GM23248 (cell line): ENCODE measurements at regions not wholly inside any gene's neighbourhood (a gene's known extent, or its start where the extent isn't known, plus 50 kb on each side); places are given as distances from the start of the nearest gene placed in this dataset.

Experiments used
- EZH2 ChIP-seq: fragments of 200-600 bp; sonication (generic); IDR thresholded peaks from 2 replicates; pipeline ENCODE4 v1.6.1; 2018; ENCODE audit warnings: antibody characterized with exemption, mild to moderate bottlenecking; ENCODE audit not compliant: insufficient read depth, poor library complexity, severe bottlenecking
- EZH2phosphoT487 ChIP-seq: fragments of 200-600 bp; sonication (generic); IDR thresholded peaks from 2 replicates; pipeline ENCODE4 v1.6.1; 2018; ENCODE audit warnings: antibody characterized with exemption, moderate library complexity, mild to moderate bottlenecking, low read depth; ENCODE audit not compliant: insufficient read depth

DNA sequence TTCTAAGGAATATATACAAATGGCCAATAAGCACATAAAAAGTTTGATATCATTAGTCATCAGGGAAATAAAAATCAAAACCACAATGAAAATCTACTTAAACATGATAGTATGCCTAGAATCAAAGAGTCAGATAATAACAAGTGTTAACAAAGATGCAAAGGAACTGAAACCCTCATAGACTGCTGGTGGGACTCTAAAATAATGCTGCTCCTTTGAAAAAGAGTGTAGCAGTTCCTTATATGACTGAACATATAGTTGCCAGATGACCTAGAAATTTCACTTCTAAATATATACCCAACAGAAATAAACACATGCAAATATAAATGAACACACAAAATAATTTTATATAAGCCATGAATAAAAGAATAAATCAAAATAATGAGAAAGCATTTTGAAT is 205.1 kb upstream of the CTSO start:
- TF ChIP-seq EZH2: no peak
- no peak for TF ChIP-seq EZH2phosphoT487
